ENCODE measurements at regions not wholly inside any gene's neighbourhood (a gene's known extent, or its start where the extent isn't known, plus 50 kb on each side); places are given as distances from the start of the nearest gene placed in this dataset.

DNA sequence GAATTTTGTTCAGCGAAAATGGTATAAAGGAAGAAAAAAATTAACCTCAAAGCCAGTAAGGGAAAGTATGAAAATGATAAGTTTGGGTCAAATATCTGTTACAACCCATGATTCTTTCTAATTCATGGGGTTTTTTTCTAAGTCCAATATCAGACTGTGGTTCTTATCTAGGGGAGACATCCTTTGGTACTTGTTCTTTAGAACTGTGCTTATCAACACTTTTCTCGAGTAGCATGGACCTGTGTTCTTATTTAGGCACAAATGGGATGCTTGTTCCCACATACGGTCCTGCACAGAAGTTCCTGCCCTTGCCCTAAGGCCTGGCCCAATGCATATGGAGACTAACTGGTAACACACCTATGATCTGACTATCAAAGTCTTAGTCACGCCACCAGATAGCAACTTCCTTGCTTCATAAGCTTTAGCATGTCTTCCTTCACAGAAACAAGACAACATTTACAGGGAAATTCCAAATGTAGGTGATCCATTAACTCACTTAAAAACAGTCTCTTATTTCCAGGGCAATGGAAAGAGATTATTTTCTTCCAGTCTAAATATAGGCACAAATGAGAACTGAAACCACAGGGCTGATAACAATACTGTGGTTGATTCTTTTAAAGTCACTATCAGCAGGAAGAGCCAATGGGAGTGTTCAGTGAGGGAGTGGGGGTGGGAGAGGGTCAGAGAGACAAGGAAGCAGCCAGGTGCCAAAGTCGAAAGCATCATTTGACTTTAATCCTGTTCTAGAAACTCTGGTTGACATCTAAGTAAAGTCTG is 268.8 kb upstream of the ANKRD55 start:
- no peak for DNase-seq
- H3K27ac Mint-ChIP-seq, result peak overlapping the region; percentile 69
- no peaks in the 10 kb centered on the region for H3K36me3 Mint-ChIP-seq (ENCODE audit: low read depth)
- H3K27me3 Mint-ChIP-seq, result no peaks in the 10 kb centered on the region
- no peaks in the 10 kb centered on the region for H3K9me3 Mint-ChIP-seq
- H3K4me3 Mint-ChIP-seq, result no peak overlapping the region
- H3K4me1 Mint-ChIP-seq (ENCODE audit: low read depth), result peaks cover 15% of the 10 kb centered on the region

DNA sequence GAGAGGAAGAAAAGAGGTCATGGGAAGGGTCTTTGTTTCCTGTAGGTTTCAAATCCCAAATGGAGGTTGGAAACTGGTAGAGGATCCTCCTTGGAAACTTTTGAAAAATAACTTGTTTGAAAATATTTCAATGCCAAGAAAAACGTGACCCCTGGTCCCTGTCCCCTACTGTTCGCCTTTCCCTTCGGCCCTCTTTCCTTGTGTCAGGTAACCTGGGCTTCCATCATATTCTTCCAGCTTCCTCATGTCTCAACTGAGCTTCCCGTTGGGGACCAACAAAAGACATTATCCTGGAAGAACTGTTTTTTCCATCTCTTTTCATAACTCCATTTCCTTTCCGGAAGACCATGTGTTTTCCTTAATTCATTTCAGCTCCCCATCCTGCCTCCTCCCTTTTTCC is 266.8 kb upstream of the ANKRD55 start:
- no peak for DNase-seq
- Mint-ChIP-seq H3K4me1 (ENCODE audit: low read depth) (peaks cover 22% of the 10 kb centered on the region), H3K9me3 (no peaks in the 10 kb centered on the region), H3K27ac (no peak overlapping the region), H3K4me3 (no peak overlapping the region), H3K36me3 (ENCODE audit: low read depth) (no peaks in the 10 kb centered on the region), H3K27me3 (no peaks in the 10 kb centered on the region)

DNA sequence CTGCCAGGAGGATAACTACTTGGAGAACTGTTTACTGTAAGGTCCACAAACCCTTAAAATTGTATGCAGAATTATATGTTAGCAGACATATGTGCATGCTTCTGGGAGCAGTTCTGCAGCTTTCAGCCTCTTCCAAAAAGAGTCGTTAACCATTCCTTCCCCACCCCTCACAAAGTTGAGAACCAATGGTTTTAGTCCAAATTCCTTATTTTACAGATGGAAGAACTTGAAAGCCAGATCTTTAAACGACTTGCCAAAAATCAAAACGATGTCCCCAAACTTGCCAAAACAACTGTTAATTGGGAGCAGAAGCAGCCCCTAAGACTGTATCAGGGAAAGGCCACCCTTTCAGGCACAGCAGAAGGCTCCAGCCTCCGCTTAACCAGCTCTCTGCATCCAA is 266.4 kb upstream of the ANKRD55 start:
- Mint-ChIP-seq H3K4me3 (no peak overlapping the region), H3K36me3 (ENCODE audit: low read depth) (no peaks in the 10 kb centered on the region), H3K27ac (no peak overlapping the region), H3K4me1 (ENCODE audit: low read depth) (peaks cover 22% of the 10 kb centered on the region), H3K9me3 (no peaks in the 10 kb centered on the region), H3K27me3 (no peaks in the 10 kb centered on the region)
- no peak for DNase-seq

DNA sequence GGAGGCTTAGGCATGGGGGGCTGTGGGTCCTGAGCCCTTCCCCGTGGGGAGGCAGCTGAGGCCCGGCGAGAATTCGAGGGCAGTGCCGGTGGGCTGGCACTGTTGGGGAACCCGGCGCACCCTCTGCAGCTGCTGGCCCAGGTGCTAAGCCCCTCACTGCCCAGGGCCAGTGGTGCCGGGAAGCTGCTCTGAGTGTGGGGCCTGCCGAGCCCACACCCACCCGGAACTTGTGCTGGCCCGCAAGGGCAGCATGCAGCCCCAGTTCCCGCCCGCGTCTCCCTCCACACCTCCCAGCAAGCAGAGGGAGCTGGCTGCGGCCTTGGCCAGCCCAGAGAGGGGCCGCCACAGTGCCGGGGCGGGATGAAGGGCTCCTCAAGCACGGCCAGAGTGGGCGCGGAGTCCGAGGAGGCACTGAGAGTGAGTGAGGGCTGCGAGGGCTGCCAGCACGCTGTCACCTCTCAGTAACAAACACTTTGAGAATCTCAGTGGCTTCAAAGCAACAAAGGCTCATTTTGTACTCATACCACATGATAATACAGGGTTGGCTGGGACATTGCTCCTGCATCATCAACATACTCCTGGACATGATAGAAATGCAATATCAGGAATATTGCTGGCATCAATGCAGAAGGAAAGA is 265.7 kb upstream of the ANKRD55 start:
- Mint-ChIP-seq H3K9me3 (no peaks in the 10 kb centered on the region), H3K4me3 (no peak overlapping the region), H3K27me3 (no peaks in the 10 kb centered on the region), H3K36me3 (ENCODE audit: low read depth) (no peaks in the 10 kb centered on the region), H3K4me1 (ENCODE audit: low read depth) (peaks cover 22% of the 10 kb centered on the region), H3K27ac (no peak overlapping the region)
- DNase-seq, result no peak

DNA sequence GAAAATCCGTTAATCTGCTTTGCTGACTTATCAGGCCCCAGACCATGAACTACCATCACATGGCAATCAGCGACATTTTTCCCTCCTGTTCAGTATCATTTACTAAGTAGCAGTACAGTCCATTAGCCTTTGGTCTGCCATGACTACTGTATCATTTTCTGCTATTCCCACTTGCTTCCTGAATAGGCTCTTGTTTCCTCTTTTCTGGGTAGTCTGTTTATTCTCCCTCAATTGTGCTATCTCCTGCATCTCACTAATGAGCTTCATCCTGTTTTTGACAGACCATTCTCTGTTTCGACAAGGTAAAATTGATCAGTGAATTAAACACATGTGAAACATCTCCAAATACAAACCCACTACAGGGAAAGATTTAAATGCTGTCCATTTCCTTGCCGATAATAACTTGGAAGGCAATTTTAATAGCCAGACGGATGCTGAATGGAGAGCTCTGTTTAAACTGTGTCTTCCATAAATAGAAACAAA is 263.5 kb upstream of the ANKRD55 start:
- Mint-ChIP-seq H3K27ac (no peak overlapping the region), H3K4me3 (no peak overlapping the region), H3K4me1 (ENCODE audit: low read depth) (peaks cover 21% of the 10 kb centered on the region), H3K36me3 (ENCODE audit: low read depth) (no peaks in the 10 kb centered on the region), H3K9me3 (no peaks in the 10 kb centered on the region), H3K27me3 (no peaks in the 10 kb centered on the region)
- no peak for DNase-seq

DNA sequence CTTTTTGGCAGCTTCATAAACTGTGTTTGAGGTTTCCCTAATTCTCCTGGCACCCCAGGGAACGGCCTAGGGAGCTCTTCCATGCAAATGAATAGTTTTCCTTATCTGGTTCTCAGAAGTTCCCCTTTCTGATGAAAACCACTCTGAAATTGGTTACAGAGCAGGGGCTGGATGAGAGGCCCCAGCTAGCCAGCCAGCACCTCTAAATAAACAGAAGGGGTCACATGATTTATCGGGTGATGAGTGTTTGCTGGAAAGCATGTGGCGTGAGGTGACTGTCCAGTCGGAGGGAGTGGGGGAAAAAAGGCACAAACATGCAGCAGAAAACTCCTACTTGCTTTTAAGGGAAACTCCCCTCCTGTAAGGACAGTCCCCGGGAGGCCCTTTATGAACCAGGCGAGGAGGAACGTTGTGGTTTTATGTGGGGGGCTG is 261.2 kb upstream of the ANKRD55 start:
- Mint-ChIP-seq H3K9me3 (no peaks in the 10 kb centered on the region), H3K4me1 (ENCODE audit: low read depth) (peaks cover 30% of the 10 kb centered on the region), H3K36me3 (ENCODE audit: low read depth) (no peaks in the 10 kb centered on the region), H3K27me3 (no peaks in the 10 kb centered on the region), H3K27ac (no peak overlapping the region), H3K4me3 (no peak overlapping the region)
- no peak for DNase-seq

DNA sequence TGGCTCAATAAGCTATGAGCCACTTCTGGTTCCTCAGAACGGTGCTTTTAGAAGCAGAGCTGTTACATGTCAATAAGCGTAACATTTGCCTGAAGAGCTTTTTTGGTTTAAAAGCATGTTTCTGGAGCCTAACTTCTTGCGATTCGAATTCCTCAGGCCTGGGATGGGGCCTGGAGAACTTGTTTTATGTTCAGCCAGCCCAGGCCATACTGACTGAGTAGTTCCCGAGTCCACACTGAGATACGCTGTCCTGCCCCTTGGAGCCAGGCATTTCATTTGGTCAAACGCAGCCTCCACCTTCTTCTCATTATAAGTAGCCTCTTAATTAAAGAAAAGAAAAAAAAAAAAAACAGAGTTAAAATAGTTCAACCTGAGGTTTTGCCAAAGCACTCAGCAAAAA is 260.6 kb upstream of the ANKRD55 start:
- Mint-ChIP-seq H3K4me3 (no peak overlapping the region), H3K4me1 (ENCODE audit: low read depth) (peaks cover 30% of the 10 kb centered on the region), H3K27ac (no peak overlapping the region)

DNA sequence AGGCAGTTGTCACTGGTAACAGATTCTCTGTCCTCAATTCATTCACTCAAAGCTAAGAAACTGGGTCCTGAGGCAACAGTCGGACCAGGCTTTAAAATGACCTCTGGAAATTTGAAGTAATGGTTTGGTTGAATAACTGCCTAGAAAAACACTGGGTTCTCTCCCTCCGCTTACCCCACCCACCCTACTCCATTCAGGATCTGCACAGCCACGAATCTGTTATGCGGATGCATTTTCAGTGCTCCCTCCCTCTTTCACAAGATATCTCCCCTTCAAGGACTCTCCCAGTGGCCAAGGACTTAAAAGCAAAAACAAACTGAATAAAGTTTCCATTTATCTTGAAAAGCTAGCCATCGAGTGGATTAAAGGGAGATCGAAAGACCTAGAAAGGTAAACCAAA is 260.2 kb upstream of the ANKRD55 start:
- H3K4me3 Mint-ChIP-seq, result no peak overlapping the region
- peaks cover 30% of the 10 kb centered on the region for H3K4me1 Mint-ChIP-seq (ENCODE audit: low read depth)
- H3K27me3 Mint-ChIP-seq, result no peaks in the 10 kb centered on the region
- no peaks in the 10 kb centered on the region for H3K9me3 Mint-ChIP-seq
- no peak overlapping the region for H3K27ac Mint-ChIP-seq
- H3K36me3 Mint-ChIP-seq (ENCODE audit: low read depth), result no peaks in the 10 kb centered on the region
- no peak for DNase-seq

More for the DNA sequence above, 260.6 kb upstream of the ANKRD55 start:
- DNase-seq, result no peak
- no peaks in the 10 kb centered on the region for H3K36me3 Mint-ChIP-seq (ENCODE audit: low read depth)
- no peaks in the 10 kb centered on the region for H3K27me3 Mint-ChIP-seq
- no peaks in the 10 kb centered on the region for H3K9me3 Mint-ChIP-seq

DNA sequence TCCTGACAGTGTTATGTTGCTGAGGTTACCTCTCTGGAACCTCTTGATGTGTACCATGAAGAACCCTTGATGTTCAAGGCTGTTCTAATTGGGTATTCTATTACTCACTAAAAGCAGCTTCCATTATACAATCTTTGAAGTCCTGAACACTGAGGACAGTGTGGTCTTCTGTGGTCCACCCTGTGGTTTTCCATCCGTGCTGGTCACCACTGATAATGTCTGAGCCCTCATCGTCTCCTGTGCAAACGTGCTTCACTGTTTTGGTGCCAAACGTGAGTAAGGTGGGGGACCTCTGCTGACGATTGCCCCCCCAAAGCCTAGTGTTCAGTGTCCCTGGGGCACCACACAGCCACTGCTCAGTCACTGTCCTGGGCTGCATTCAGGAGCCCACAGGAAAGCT is 259.7 kb upstream of the ANKRD55 start:
- DNase-seq, result no peak
- H3K36me3 Mint-ChIP-seq (ENCODE audit: low read depth), result no peaks in the 10 kb centered on the region
- no peak overlapping the region for H3K4me3 Mint-ChIP-seq
- H3K4me1 Mint-ChIP-seq (ENCODE audit: low read depth), result peaks cover 30% of the 10 kb centered on the region
- H3K9me3 Mint-ChIP-seq, result no peaks in the 10 kb centered on the region
- no peaks in the 10 kb centered on the region for H3K27me3 Mint-ChIP-seq
- no peak overlapping the region for H3K27ac Mint-ChIP-seq

DNA sequence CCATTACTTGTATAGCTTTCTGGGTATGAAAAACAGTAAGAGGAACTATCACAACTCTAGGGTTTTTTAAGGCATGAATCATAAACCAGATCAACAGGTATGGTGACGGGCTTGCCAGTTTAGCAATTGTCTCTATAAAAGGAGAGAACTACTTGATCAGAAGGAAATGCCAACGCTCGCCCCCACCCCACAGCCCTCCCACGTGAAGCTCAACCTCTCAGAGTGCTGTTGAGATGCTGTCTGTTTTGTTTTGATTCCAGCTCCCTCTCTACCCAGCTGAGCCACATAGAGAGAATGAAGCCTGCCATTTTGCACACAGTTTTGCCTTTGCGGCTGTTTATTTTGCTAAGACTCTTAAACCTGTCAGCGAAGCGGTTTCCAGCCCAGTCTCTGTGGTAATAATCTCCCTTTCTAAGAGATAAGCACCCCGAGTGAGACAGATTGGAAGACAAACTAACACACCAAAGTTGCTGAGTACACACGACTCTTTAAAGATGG is 257.9 kb upstream of the ANKRD55 start:
- peak; percentile 49 for DNase-seq
- H3K36me3 Mint-ChIP-seq (ENCODE audit: low read depth), result no peaks in the 10 kb centered on the region
- peak overlapping the region; percentile 27 for H3K4me3 Mint-ChIP-seq

DNA sequence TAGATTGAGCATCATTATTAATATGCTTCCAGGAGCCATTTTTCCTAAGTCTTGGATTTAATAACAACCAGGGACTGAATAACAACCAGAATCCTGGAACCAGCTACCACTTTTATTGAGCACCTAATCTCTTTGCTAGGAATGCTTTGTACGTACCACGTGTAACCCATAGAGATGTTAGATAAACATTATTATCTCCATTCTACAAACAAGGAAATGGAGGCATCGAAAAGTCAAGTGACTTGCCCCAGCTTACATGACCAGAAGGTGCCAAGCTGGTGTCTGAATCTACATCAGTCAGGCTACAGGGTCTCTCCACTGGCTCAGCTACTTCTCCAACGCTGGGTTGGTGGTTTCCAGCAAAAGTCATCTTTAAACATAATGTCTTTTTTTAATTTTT is 256.1 kb upstream of the ANKRD55 start:
- Mint-ChIP-seq H3K27ac (no peak overlapping the region), H3K27me3 (no peaks in the 10 kb centered on the region), H3K36me3 (ENCODE audit: low read depth) (no peaks in the 10 kb centered on the region), H3K4me3 (no peak overlapping the region), H3K4me1 (ENCODE audit: low read depth) (peaks cover 21% of the 10 kb centered on the region), H3K9me3 (peaks cover 5% of the 10 kb centered on the region)
- DNase-seq, result no peak

More for the DNA sequence above, 257.9 kb upstream of the ANKRD55 start:
- peaks cover 5% of the 10 kb centered on the region for H3K9me3 Mint-ChIP-seq
- peak overlapping the region; percentile 76 for H3K27ac Mint-ChIP-seq
- peaks cover 21% of the 10 kb centered on the region for H3K4me1 Mint-ChIP-seq (ENCODE audit: low read depth)
- no peaks in the 10 kb centered on the region for H3K27me3 Mint-ChIP-seq

DNA sequence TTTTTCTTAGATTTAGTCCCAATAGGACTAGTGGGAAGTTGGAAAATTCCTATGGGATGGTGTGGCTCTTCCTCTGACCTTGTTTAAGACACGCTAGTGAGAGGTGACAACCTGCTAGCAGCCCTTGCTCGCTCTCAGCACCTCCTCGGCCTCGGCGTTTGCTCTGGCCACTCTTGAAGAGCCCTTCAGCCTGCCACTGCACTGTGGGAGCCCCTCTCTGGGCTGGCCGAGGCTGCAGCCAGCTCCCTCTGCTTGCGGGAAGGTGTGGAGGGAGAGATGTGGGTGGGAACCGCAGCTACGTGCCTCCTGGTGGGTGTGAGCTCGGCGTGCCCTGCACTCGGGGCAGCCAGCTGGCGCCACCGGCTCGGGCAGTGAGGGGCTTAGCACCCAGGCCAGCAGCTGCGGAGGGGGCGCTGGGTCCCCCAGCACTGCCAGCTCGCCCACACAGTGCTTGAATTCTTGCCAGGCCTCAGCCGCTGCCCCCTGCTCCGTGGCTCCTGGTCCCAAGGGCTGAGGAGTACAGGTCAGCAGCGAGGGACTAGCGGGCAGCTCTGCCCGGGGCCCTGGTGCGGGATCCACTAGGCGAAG is 254.5 kb upstream of the ANKRD55 start:
- no peak for DNase-seq
- no peaks in the 10 kb centered on the region for H3K36me3 Mint-ChIP-seq (ENCODE audit: low read depth)
- no peak overlapping the region for H3K4me3 Mint-ChIP-seq
- H3K9me3 Mint-ChIP-seq, result peaks cover 5% of the 10 kb centered on the region
- peaks cover 22% of the 10 kb centered on the region for H3K4me1 Mint-ChIP-seq (ENCODE audit: low read depth)
- H3K27me3 Mint-ChIP-seq, result no peaks in the 10 kb centered on the region
- no peak overlapping the region for H3K27ac Mint-ChIP-seq

DNA sequence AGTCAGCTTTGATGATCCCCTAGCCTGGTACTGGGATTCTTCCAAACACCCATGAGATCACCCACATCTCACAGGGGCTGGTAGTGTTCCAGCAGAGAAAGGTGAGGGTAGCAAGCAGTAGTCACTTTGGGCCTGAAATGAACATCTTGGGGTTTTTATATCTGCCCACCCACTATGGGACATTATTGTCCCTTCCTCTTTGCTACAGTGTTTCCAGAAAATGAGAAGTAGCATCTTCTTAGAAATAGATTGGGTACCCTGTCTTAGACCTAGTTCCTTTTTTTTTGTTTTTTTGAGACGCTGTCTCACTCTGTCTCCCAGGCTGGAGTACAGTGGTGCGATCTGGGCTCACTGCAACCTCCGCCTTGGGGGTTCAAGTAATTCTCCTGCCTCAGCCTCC is 249.2 kb upstream of the ANKRD55 start:
- no peak for DNase-seq
- Mint-ChIP-seq H3K4me3 (peak overlapping the region; percentile 80), H3K4me1 (ENCODE audit: low read depth) (peaks cover 42% of the 10 kb centered on the region), H3K9me3 (peaks cover 5% of the 10 kb centered on the region), H3K27ac (no peak overlapping the region), H3K36me3 (ENCODE audit: low read depth) (no peaks in the 10 kb centered on the region), H3K27me3 (peaks cover 4% of the 10 kb centered on the region)

DNA sequence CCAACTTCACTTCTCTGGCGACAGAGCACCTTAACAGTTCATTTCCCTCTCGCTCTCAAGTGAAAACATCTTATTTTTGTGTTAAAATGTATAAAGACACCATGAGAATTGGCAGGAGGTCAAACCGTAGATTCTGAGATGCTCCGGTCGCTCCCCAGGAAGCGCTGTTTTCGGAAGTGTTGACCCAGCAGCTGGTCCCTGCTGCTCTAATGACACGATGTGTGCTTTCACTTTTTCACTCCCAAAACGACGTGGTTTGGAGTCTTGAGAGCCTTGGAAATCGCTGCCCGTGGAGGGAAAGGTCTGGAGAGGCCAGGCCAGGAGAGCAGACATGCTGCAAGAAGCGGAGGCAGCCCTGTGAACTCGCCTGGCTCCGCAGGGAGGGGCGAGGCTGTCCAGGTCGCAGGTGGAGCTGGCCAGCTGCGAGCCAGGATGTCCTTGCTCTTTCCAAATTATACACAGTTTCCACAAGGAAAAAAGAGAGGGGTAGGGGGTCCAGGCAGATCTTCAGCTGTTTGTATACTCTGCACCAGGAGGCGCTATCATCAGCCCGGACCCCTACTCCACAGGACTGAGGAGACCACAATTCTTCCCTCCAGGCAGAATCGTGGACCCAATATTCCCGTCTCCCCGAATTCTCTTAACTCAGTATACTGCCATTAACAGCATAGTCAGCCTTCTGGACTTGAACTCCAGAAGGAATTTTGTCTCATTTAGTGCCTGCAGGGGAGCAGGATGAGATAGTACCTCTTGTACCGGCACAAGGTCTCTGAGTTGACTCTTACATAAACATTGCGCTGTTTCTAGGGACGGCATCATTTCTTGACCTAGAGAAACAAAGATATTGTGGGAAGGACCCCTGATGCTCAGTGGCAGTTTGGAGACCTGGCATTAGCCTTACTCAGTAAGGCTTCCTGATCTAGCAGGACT is 248.6 kb upstream of the ANKRD55 start:
- H3K27ac Mint-ChIP-seq, result peak overlapping the region; percentile 85
- peak overlapping the region; percentile 80 for H3K4me3 Mint-ChIP-seq
- DNase-seq, result peak; percentile 61

More for the DNA sequence above, 248.6 kb upstream of the ANKRD55 start:
- H3K36me3 Mint-ChIP-seq (ENCODE audit: low read depth), result no peaks in the 10 kb centered on the region
- H3K4me1 Mint-ChIP-seq (ENCODE audit: low read depth), result peaks cover 46% of the 10 kb centered on the region
- H3K9me3 Mint-ChIP-seq, result peaks cover under 1% of the 10 kb centered on the region
- H3K27me3 Mint-ChIP-seq, result peaks cover 4% of the 10 kb centered on the region
